ENCODE measurements at regions not wholly inside any gene's neighbourhood (a gene's known extent, or its start where the extent isn't known, plus 50 kb on each side); places are given as distances from the start of the nearest gene placed in this dataset.

DNA sequence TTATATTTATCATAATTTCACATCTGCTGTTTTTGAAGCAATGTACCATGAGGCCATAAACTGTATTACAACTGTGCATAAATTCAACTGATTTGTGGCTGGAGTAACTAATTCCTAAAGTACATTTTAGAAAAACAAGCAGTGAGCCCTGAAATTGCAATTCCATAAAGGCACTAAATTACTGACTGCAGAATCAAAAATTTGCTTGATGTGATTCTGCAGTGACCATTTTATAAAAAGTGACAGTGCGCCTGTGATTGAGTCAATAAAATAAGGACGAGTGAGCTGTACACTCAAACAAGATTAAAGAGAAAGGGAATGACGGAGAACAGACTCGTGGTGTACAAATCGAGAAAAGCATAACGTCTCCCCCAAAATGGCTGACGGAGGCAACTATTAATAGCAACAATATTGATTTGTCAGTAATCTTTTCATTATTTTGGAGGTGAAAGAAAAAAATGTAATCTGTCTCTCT lies 121.4 kb upstream of the MEIS2 start:
- in situ Hi-C loops (cut with HindIII; ENCODE audit: low pct_unique_long_range_greater_than_20kb, low sequenced_read_pairs) (no loop called here), intact Hi-C loops (cut with micrococcal nuclease; ENCODE audit: unreplicated experiment) (no loop called here)
- POLR2A ChIA-PET: no interaction called here
- BruUV-seq (replicated peaks): no TSS peak
- CTCF ChIA-PET: no interaction called here
- ATAC-seq (no peak), DNase-seq (ENCODE audit: low read depth, low spot score) (no peak)
- Histone ChIP-seq H3K4me3 (ENCODE audit: low read depth in 2 of 2, low read length in 2 of 2) (no peak overlapping the region; a peak in 1 of 4 replicates), H3K36me3 (ENCODE audit: control insufficient read depth, insufficient read depth, low read length) (no peaks in the 10 kb centered on the region), H3K27ac (ENCODE audit: low read length) (no peak overlapping the region), H3K9me3 (ENCODE audit: control insufficient read depth, insufficient read depth, low read depth, low read length) (no peaks in the 10 kb centered on the region), H3K4me1 (ENCODE audit: control insufficient read depth, insufficient read depth, low read length) (no peaks in the 10 kb centered on the region), H3K27me3 (ENCODE audit: control insufficient read depth, insufficient read depth, low read length) (no peaks in the 10 kb centered on the region)
- TF ChIP-seq SIN3A (IDR thresholded peaks at IDR 0.05; ENCODE audit: borderline replicate concordance, insufficient read depth, low read depth, low read length) (no peak), POLR2AphosphoS5 (IDR thresholded peaks at IDR 0.05; ENCODE audit: low read depth, low read length) (no peak), TCF7L2 (IDR thresholded peaks at IDR 0.05; ENCODE audit: low read depth, low read length) (no peak), CTCF (IDR thresholded peaks at IDR 0.05) (no peak)
- TF ChIP-seq, protein P1, sequence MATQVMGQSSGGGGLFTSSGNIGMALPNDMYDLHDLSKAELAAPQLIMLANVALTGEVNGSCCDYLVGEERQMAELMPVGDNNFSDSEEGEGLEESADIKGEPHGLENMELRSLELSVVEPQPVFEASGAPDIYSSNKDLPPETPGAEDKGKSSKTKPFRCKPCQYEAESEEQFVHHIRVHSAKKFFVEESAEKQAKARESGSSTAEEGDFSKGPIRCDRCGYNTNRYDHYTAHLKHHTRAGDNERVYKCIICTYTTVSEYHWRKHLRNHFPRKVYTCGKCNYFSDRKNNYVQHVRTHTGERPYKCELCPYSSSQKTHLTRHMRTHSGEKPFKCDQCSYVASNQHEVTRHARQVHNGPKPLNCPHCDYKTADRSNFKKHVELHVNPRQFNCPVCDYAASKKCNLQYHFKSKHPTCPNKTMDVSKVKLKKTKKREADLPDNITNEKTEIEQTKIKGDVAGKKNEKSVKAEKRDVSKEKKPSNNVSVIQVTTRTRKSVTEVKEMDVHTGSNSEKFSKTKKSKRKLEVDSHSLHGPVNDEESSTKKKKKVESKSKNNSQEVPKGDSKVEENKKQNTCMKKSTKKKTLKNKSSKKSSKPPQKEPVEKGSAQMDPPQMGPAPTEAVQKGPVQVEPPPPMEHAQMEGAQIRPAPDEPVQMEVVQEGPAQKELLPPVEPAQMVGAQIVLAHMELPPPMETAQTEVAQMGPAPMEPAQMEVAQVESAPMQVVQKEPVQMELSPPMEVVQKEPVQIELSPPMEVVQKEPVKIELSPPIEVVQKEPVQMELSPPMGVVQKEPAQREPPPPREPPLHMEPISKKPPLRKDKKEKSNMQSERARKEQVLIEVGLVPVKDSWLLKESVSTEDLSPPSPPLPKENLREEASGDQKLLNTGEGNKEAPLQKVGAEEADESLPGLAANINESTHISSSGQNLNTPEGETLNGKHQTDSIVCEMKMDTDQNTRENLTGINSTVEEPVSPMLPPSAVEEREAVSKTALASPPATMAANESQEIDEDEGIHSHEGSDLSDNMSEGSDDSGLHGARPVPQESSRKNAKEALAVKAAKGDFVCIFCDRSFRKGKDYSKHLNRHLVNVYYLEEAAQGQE (IDR thresholded peaks at IDR 0.05; ENCODE audit: insufficient read depth in 1 of 2, low read depth in 2 of 2, low read length in 1 of 2): no peak

GRCh38 chr15:37223089-37223488 lies 122.7 kb upstream of the MEIS2 start:
- intact Hi-C loops (cut with micrococcal nuclease; ENCODE audit: unreplicated experiment): no loop called here
- no peaks in the 10 kb centered on the region for H3K36me3 ChIP-seq (ENCODE audit: control insufficient read depth, insufficient read depth, low read length)
- TF ChIP-seq TCF7L2 (IDR thresholded peaks at IDR 0.05; ENCODE audit: low read depth, low read length): no peak
- TF ChIP-seq, protein P1 (IDR thresholded peaks at IDR 0.05; ENCODE audit: insufficient read depth in 1 of 2, low read depth in 2 of 2, low read length in 1 of 2): no peak
- TF ChIP-seq POLR2AphosphoS5 (IDR thresholded peaks at IDR 0.05; ENCODE audit: low read depth, low read length): no peak
- TF ChIP-seq CTCF (IDR thresholded peaks at IDR 0.05): no peak
- TF ChIP-seq SIN3A (IDR thresholded peaks at IDR 0.05; ENCODE audit: borderline replicate concordance, insufficient read depth, low read depth, low read length): no peak
- in situ Hi-C loops (cut with HindIII; ENCODE audit: low pct_unique_long_range_greater_than_20kb, low sequenced_read_pairs): no loop called here
- H3K9me3 ChIP-seq (ENCODE audit: control insufficient read depth, insufficient read depth, low read depth, low read length): no peaks in the 10 kb centered on the region
- no TSS peak for BruUV-seq (replicated peaks)
- DNase-seq (ENCODE audit: low read depth, low spot score) (no peak), ATAC-seq (no peak)
- no peaks in the 10 kb centered on the region for H3K4me1 ChIP-seq (ENCODE audit: control insufficient read depth, insufficient read depth, low read length)
- no peak overlapping the region for H3K27ac ChIP-seq (ENCODE audit: low read length)
- ChIA-PET CTCF (no interaction called here), POLR2A (no interaction called here)
- H3K27me3 ChIP-seq (ENCODE audit: control insufficient read depth, insufficient read depth, low read length): no peaks in the 10 kb centered on the region
- no peak overlapping the region for H3K4me3 ChIP-seq (ENCODE audit: low read depth in 2 of 2, low read length in 2 of 2)

All from Panc1 (cell line).